ENCODE measurements at regions not wholly inside any gene's neighbourhood (a gene's known extent, or its start where the extent isn't known, plus 50 kb on each side); places are given as distances from the start of the nearest gene placed in this dataset.

GRCh38 chr4:148965080-148965479, 522.9 kb upstream of the NR3C2 start:
- TF ChIP-seq EZH2 (IDR thresholded peaks at IDR 0.05; ENCODE audit: insufficient read depth, poor library complexity, severe bottlenecking) (no peak), EZH2phosphoT487 (IDR thresholded peaks at IDR 0.05; ENCODE audit: insufficient read depth, low read depth) (no peak)
